MM.1S (cell line): ENCODE measurements at regions not wholly inside any gene's neighbourhood (a gene's known extent, or its start where the extent isn't known, plus 50 kb on each side); places are given as distances from the start of the nearest gene placed in this dataset.

ENCODE experiments used
- DNase-seq: peaks from one replicate; pipeline ENCODE4 v3.0.0-alpha.2; 2015
- H2AFZ ChIP-seq: fragments of 300-600 bp; sonication (generic); 2 replicates; pipeline ENCODE4 v1.6.0; 2016; ENCODE audit warnings: antibody characterized with exemption, low read length
- H3F3A ChIP-seq: fragments of 300-600 bp; sonication (generic); 2 replicates; pipeline ENCODE4 v1.6.1; 2016; ENCODE audit warnings: mild to moderate bottlenecking, antibody characterized with exemption, low read length, moderate library complexity, mixed read lengths; ENCODE audit not compliant: insufficient read depth
- H3K27ac ChIP-seq: fragments of 300-600 bp; sonication (generic); 2 replicates; pipeline ENCODE4 v1.5.1; 2016; ENCODE audit warnings: mild to moderate bottlenecking, low read length
- H3K27me3 ChIP-seq: fragments of 300-600 bp; sonication (generic); replicated peaks from 2 replicates; pipeline ENCODE4 v1.6.0; 2016; ENCODE audit warnings: low read length; ENCODE audit not compliant: insufficient read depth
- H3K36me3 ChIP-seq: fragments of 300-600 bp; sonication (generic); replicated peaks from 2 replicates; pipeline ENCODE4 v1.6.1; 2016; ENCODE audit warnings: mild to moderate bottlenecking, low read length, mixed read lengths; ENCODE audit not compliant: insufficient read depth
- H3K4me1 ChIP-seq: fragments of 300-600 bp; sonication (generic); 2 replicates; pipeline ENCODE4 v1.6.1; 2016; ENCODE audit warnings: low read length, mixed read lengths
- H3K4me2 ChIP-seq: fragments of 300-600 bp; sonication (generic); 2 replicates; pipeline ENCODE4 v1.6.0; 2016; ENCODE audit warnings: low read depth, low read length
- H3K4me3 ChIP-seq: fragments of 300-600 bp; sonication (generic); 2 replicates; pipeline ENCODE4 v1.5.1; 2016; ENCODE audit warnings: low read length, mixed read lengths
- H3K79me2 ChIP-seq: fragments of 300-600 bp; sonication (generic); 2 replicates; pipeline ENCODE4 v1.6.1; 2016; ENCODE audit warnings: mixed run types, low read length, mixed read lengths
- H3K9ac ChIP-seq: fragments of 300-600 bp; sonication (generic); 2 replicates; pipeline ENCODE4 v1.6.1; 2016; ENCODE audit warnings: low read length, mixed read lengths
- H3K9me2 ChIP-seq: fragments of 300-600 bp; sonication (generic); replicated peaks from 2 replicates; pipeline ENCODE4 v1.6.1; 2016; ENCODE audit warnings: mild to moderate bottlenecking, low read length, mixed read lengths; ENCODE audit not compliant: insufficient read depth
- H3K9me3 ChIP-seq: fragments of 300-600 bp; sonication (generic); replicated peaks from 2 replicates; pipeline ENCODE4 v1.6.1; 2016; ENCODE audit warnings: mild to moderate bottlenecking, low read length, mixed read lengths; ENCODE audit not compliant: insufficient read depth
- H4K20me1 ChIP-seq: fragments of 300-600 bp; sonication (generic); 2 replicates; pipeline ENCODE4 v1.6.1; 2016; ENCODE audit warnings: mild to moderate bottlenecking, low read length, moderate library complexity, mixed read lengths; ENCODE audit not compliant: insufficient read depth
- EZH2 ChIP-seq: fragments of 300-600 bp; sonication (generic); optimal IDR thresholded peaks from 2 replicates; pipeline ENCODE3; 2017; ENCODE audit warnings: low read depth, mild to moderate bottlenecking, antibody characterized with exemption, low read length, mixed read lengths
- EZH2phosphoT487 ChIP-seq: fragments of 300-600 bp; sonication (generic); IDR thresholded peaks from 2 replicates; pipeline ENCODE4 v1.6.1; 2018; ENCODE audit warnings: antibody characterized with exemption, low read length
- TF ChIP-seq, protein P1 (sequence below): fragments of 300-600 bp; sonication (generic); IDR thresholded peaks from 2 replicates; pipeline ENCODE4 v1.5.1; 2016; ENCODE audit warnings: antibody characterized with exemption, low read length, mixed read lengths

DNA sequence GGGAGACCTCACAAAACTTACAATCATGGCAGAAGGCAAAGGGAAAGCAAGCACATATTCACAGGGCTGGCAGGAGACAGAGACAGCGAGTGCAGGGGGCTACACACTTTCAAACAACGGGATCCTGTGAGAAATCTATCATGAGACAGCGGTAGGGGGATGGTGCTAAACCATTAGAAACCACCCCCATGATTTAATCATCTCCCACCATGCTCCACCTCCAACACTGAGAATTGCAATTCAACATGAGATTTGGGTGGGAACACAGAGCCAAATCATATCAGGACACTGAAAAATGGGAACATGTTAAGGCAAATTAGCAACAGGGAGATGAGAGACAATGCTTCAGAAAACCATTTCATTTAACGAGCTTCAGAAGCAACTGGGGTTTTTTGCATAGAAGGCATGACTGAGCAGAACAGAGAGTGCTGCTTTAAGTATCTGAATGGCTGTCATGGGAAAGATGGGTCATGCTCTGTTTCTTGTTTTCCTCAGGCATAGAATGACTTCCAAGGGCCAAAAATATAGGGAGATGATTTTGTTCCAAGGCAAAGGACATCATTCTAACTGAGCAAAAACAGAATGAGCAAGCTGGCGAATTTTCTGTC, 100.8 kb upstream of the MAP2 start:
- Histone ChIP-seq H3K27me3 (no peaks in the 10 kb centered on the region), H3K4me1 (no peaks in the 10 kb centered on the region), H2AFZ (no peak overlapping the region), H3F3A (no peaks in the 10 kb centered on the region), H3K9ac (no peak overlapping the region), H3K79me2 (no peaks in the 10 kb centered on the region), H3K9me2 (no peaks in the 10 kb centered on the region), H3K4me3 (no peak overlapping the region), H3K27ac (no peak overlapping the region), H3K36me3 (no peaks in the 10 kb centered on the region), H3K9me3 (no peaks in the 10 kb centered on the region), H4K20me1 (no peaks in the 10 kb centered on the region), H3K4me2 (no peak overlapping the region)
- TF ChIP-seq EZH2phosphoT487, result no peak
- no peak for TF ChIP-seq EZH2
- TF ChIP-seq, protein P1, sequence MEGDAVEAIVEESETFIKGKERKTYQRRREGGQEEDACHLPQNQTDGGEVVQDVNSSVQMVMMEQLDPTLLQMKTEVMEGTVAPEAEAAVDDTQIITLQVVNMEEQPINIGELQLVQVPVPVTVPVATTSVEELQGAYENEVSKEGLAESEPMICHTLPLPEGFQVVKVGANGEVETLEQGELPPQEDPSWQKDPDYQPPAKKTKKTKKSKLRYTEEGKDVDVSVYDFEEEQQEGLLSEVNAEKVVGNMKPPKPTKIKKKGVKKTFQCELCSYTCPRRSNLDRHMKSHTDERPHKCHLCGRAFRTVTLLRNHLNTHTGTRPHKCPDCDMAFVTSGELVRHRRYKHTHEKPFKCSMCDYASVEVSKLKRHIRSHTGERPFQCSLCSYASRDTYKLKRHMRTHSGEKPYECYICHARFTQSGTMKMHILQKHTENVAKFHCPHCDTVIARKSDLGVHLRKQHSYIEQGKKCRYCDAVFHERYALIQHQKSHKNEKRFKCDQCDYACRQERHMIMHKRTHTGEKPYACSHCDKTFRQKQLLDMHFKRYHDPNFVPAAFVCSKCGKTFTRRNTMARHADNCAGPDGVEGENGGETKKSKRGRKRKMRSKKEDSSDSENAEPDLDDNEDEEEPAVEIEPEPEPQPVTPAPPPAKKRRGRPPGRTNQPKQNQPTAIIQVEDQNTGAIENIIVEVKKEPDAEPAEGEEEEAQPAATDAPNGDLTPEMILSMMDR, result no peak
- DNase-seq, result no peak

DNA sequence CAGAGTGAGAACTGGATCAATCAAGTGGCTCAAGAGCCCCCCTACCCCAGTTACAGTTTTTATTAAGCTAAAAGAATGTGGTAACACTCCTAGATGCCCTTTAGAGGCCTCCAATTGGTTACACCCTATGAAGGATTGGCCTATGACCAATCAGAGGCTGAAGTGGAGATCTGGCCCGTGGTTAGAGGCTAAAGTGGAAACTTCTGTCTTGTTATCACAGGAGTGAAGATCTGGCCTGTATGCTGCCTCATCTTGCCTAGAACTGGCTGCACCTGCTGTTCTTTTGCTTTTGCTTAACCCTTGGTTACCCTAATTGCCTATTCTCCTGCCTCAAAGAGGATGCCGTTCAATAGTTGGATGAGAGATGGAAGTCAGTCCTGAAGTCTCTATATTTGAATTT, 100.1 kb upstream of the MAP2 start:
- no peak overlapping the region for H2AFZ ChIP-seq
- no peaks in the 10 kb centered on the region for H3K27me3 ChIP-seq
- TF ChIP-seq, protein P1, result no peak
- TF ChIP-seq EZH2phosphoT487 (no peak), EZH2 (no peak)
- no peaks in the 10 kb centered on the region for H3K36me3 ChIP-seq
- H3K9me2 ChIP-seq, result no peaks in the 10 kb centered on the region
- H4K20me1 ChIP-seq, result no peaks in the 10 kb centered on the region
- H3K9me3 ChIP-seq, result no peaks in the 10 kb centered on the region
- H3K4me1 ChIP-seq, result no peaks in the 10 kb centered on the region
- H3K27ac ChIP-seq, result no peak overlapping the region
- no peaks in the 10 kb centered on the region for H3K79me2 ChIP-seq
- H3K4me3 ChIP-seq, result no peak overlapping the region
- no peak overlapping the region for H3K9ac ChIP-seq
- H3K4me2 ChIP-seq, result no peak overlapping the region
- DNase-seq, result no peak
- H3F3A ChIP-seq, result no peaks in the 10 kb centered on the region

DNA sequence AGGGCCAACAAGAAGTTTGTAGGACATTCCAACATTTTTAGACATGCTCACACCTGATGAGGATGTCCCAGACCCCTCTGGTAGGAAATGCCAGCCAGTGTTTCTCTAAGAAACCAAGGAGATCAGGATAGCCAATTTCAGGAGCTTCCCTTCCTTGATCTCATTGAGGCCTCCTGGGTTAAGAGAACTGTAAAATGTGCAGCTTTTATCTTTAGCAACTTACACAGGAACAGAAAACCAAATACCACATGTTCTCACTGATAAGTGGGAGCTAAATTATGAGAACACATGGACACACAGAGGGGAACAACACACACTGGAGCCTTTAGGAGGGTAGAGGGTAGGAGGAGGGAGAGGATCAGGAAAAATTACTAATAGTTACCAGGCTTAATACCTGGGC, 99.6 kb upstream of the MAP2 start:
- Histone ChIP-seq H4K20me1 (no peaks in the 10 kb centered on the region), H3K4me2 (no peak overlapping the region), H3K9ac (no peak overlapping the region), H3K4me3 (no peak overlapping the region), H3F3A (no peaks in the 10 kb centered on the region), H3K27ac (no peak overlapping the region), H3K79me2 (no peaks in the 10 kb centered on the region), H3K27me3 (no peaks in the 10 kb centered on the region), H2AFZ (no peak overlapping the region), H3K9me3 (no peaks in the 10 kb centered on the region), H3K4me1 (no peaks in the 10 kb centered on the region), H3K9me2 (no peaks in the 10 kb centered on the region), H3K36me3 (no peaks in the 10 kb centered on the region)
- no peak for DNase-seq
- no peak for TF ChIP-seq EZH2phosphoT487
- TF ChIP-seq EZH2, result no peak
- TF ChIP-seq, protein P1, result no peak
